Mesenchymal stem cell (in vitro differentiated cells and primary cell): ENCODE measurements at regions not wholly inside any gene's neighbourhood (a gene's known extent, or its start where the extent isn't known, plus 50 kb on each side); places are given as distances from the start of the nearest gene placed in this dataset.

Experiments
- DNase-seq: peaks from one replicate; pipeline ENCODE4 v3.0.0-alpha.2; 2013
- H2AFZ ChIP-seq: one replicate; pipeline ENCODE4 v1.6.1; 2013; ENCODE audit warnings: low read depth, mild to moderate bottlenecking, control low read depth, inconsistent platforms, low read length, moderate library complexity
- H2AK5ac ChIP-seq: 2 replicates; pipeline ENCODE4 v1.6.1; 2013; ENCODE audit warnings: low read length, moderate library complexity, mild to moderate bottlenecking, inconsistent platforms; ENCODE audit not compliant: severe bottlenecking
- H2BK120ac ChIP-seq: one replicate; pipeline ENCODE4 v1.6.1; 2013; ENCODE audit warnings: low read depth, mild to moderate bottlenecking, inconsistent platforms, low read length, moderate library complexity
- H2BK12ac ChIP-seq, 2 experiments: one replicate each; pipeline ENCODE4 v1.6.1; 2013; ENCODE audit warnings: inconsistent platforms in 2 of 2, low read length in 2 of 2, mild to moderate bottlenecking in 2 of 2, moderate library complexity in 2 of 2, control low read depth in 1 of 2
- H2BK15ac ChIP-seq: one replicate; pipeline ENCODE4 v1.6.1; 2013; ENCODE audit warnings: mild to moderate bottlenecking, low read depth, inconsistent platforms; ENCODE audit not compliant: poor library complexity, severe bottlenecking
- H2BK5ac ChIP-seq: 2 replicates; pipeline ENCODE4 v1.6.1; 2013; ENCODE audit warnings: low read depth, mild to moderate bottlenecking, low read length, control low read depth, inconsistent platforms; ENCODE audit not compliant: poor library complexity, severe bottlenecking
- H3K14ac ChIP-seq, 2 experiments: one replicate each; pipeline ENCODE4 v1.6.1; 2013; ENCODE audit warnings: inconsistent platforms in 2 of 2, low read length in 2 of 2, control low read depth in 1 of 2, mild to moderate bottlenecking in 1 of 2, moderate library complexity in 1 of 2
- H3K18ac ChIP-seq, 2 experiments: one replicate each; pipeline ENCODE4 v1.6.1; 2013; ENCODE audit warnings: inconsistent platforms in 2 of 2, low read length in 2 of 2, control low read depth in 1 of 2, low read depth in 1 of 2, mild to moderate bottlenecking in 1 of 2
- H3K23ac ChIP-seq, 2 experiments: one replicate each; pipeline ENCODE4 v1.6.1; 2013; ENCODE audit warnings: inconsistent platforms in 2 of 2, low read length in 2 of 2, mild to moderate bottlenecking in 2 of 2, moderate library complexity in 2 of 2, control low read depth in 1 of 2
- H3K27ac ChIP-seq: 2 replicates; pipeline ENCODE4 v1.5.1; 2013; ENCODE audit warnings: mild to moderate bottlenecking, moderate library complexity, low read length, control low read depth, inconsistent platforms; ENCODE audit not compliant: poor library complexity, severe bottlenecking
- H3K27me3 ChIP-seq, 2 experiments: 2 replicates each; pipeline versions ENCODE4 v1.6.1 to v1.7.0; 2013; ENCODE audit warnings: low read length in 2 of 2, mild to moderate bottlenecking in 2 of 2, moderate library complexity in 2 of 2, control low read depth in 1 of 2, inconsistent platforms in 1 of 2; ENCODE audit not compliant: control insufficient read depth in 1 of 2, insufficient read depth in 1 of 2
- H3K36me3 ChIP-seq, 2 experiments: 2 replicates each; pipeline versions ENCODE4 v1.6.1 to v1.7.0; 2013; ENCODE audit warnings: low read length in 2 of 2, control low read depth in 1 of 2, inconsistent platforms in 1 of 2, low read depth in 1 of 2, mild to moderate bottlenecking in 1 of 2; ENCODE audit not compliant: insufficient read depth in 2 of 2, control insufficient read depth in 1 of 2
- H3K4ac ChIP-seq, 2 experiments: one replicate each; pipeline ENCODE4 v1.6.1; 2013; ENCODE audit warnings: inconsistent platforms in 2 of 2, low read length in 2 of 2, mild to moderate bottlenecking in 2 of 2, moderate library complexity in 2 of 2, control low read depth in 1 of 2, low read depth in 1 of 2
- H3K4me1 ChIP-seq: 2 replicates; pipeline ENCODE4 v1.6.1; 2013; ENCODE audit warnings: low read depth, low read length, control low read depth; ENCODE audit not compliant: control insufficient read depth, insufficient read depth
- H3K4me2 ChIP-seq: 2 replicates; pipeline ENCODE4 v1.6.1; 2013; ENCODE audit warnings: low read length, mild to moderate bottlenecking, inconsistent platforms; ENCODE audit not compliant: poor library complexity, severe bottlenecking
- H3K4me3 ChIP-seq, 2 experiments: 2 replicates each; pipeline versions ENCODE4 v1.5.1 to v1.7.0; 2013; ENCODE audit warnings: low read length in 2 of 2, mild to moderate bottlenecking in 2 of 2, control low read depth in 1 of 2, low read depth in 1 of 2; ENCODE audit not compliant: insufficient read depth in 1 of 2
- H3K79me1 ChIP-seq: replicated peaks from 2 replicates; pipeline ENCODE4 v1.6.1; 2013; ENCODE audit warnings: mild to moderate bottlenecking, control low read depth, low read length, inconsistent platforms; ENCODE audit not compliant: poor library complexity, severe bottlenecking
- H3K9ac ChIP-seq: 2 replicates; pipeline ENCODE4 v1.7.0; 2013; ENCODE audit warnings: mild to moderate bottlenecking, low read length, moderate library complexity
- H3K9me3 ChIP-seq: 2 replicates; pipeline ENCODE4 v1.7.0; 2013; ENCODE audit warnings: mild to moderate bottlenecking, low read length; ENCODE audit not compliant: control insufficient read depth
- H4K8ac ChIP-seq: one replicate; pipeline ENCODE4 v1.6.1; 2013; ENCODE audit warnings: inconsistent platforms, mild to moderate bottlenecking, low read length, moderate library complexity
- H4K91ac ChIP-seq: one replicate; pipeline ENCODE4 v1.6.1; 2013; ENCODE audit warnings: mild to moderate bottlenecking, low read length, inconsistent platforms
- WGBS: methylation state at CpG from one replicate; pipeline ENCODE4 v1.1.7; 2013; ENCODE audit warnings: mixed read lengths; 5-methylcytosine and 5-hydroxymethylcytosine counted together

DNA sequence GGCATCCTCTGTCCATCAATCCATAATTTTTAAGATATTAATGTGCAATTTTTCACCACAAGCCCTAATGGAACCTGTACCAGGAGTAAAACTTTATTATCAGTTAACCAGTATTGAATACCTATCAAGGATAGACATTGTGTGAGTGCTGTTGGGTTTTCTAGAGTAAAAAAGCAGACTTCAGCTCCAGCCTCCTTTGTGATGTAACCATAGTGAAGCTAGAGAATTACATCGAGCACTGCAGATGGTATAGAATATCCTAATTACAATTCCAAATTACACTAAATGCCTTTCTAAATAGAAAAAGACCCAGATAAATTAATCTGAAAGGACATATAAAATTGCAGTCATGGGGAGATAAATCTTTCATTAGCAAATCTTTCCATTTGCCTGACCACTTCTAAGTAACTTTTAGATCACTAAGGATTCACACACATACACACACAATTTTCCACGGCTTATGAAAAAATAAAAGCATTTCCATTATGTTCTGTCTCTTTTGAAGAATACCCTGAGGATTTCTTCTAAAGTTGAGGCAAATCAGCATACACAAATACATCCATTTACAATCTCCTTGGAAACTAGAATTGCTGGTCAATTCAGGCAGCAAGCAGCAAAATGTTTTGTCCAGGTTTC is 117.1 kb upstream of the TANK start:
- no peak overlapping the region for H3K23ac ChIP-seq
- no peak overlapping the region for H2BK120ac ChIP-seq
- WGBS = 42% methylated on average over 1 of the region's 2 CpGs
- H3K4me3 ChIP-seq = no peak overlapping the region
- no peak overlapping the region for H3K9ac ChIP-seq
- no peak overlapping the region for H3K27ac ChIP-seq
- H3K4me2 ChIP-seq = no peak overlapping the region
- H4K91ac ChIP-seq = no peak overlapping the region
- no peaks in the 10 kb centered on the region for H3K79me1 ChIP-seq
- H3K18ac ChIP-seq = no peak overlapping the region
- no peak overlapping the region for H2BK15ac ChIP-seq
- no peak overlapping the region for H2AFZ ChIP-seq
- no peaks in the 10 kb centered on the region for H3K36me3 ChIP-seq
- H2BK12ac ChIP-seq = no peak overlapping the region
- no peaks in the 10 kb centered on the region for H3K4me1 ChIP-seq
- H2AK5ac ChIP-seq = no peak overlapping the region
- H3K27me3 ChIP-seq = no peaks in the 10 kb centered on the region
- H3K4ac ChIP-seq = no peak overlapping the region
- no peaks in the 10 kb centered on the region for H3K9me3 ChIP-seq
- DNase-seq = no peak
- H4K8ac ChIP-seq = no peak overlapping the region
- no peak overlapping the region for H3K14ac ChIP-seq
- H2BK5ac ChIP-seq = no peak overlapping the region

DNA sequence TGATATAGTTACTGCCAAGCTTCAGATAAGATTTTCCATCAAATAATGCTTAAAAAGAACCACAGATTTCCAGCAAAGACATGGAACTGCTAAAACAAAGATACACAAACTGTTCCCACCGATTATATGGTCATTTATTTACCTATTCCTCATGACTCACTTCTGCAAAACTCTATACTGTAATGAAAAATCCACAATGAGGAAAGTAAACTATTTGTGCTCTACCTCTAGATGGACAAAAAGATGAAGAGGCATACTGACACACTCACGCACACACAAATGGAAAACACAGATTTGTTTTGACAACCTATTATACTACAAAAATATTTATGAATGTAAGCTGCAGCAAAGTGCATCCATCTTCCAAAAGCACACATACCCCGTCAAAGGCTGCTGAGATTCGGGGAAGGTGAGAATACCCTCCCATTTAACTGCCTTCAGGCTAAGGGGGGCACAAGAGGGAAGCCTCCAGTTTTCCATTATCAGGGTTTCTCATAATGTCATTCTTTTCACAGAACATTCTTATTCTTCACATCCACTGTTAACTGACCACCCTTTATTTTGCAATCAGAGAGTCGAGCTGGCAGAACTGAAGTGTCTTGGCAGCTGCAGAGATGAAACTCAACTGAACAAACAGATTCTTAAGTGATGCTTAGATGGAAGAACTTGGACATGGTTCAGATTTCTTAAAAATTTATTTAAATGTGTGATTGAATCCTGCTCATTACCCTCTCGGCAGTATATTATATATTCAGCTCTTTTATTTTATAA is 115.9 kb upstream of the TANK start:
- no peak overlapping the region for H4K8ac ChIP-seq
- H2BK12ac ChIP-seq = no peak overlapping the region
- H3K79me1 ChIP-seq = no peaks in the 10 kb centered on the region
- no peak overlapping the region for H4K91ac ChIP-seq
- H3K36me3 ChIP-seq = no peaks in the 10 kb centered on the region
- no peak overlapping the region for H3K4me2 ChIP-seq
- no peak overlapping the region for H2AFZ ChIP-seq
- H3K23ac ChIP-seq = no peak overlapping the region
- H3K9ac ChIP-seq = no peak overlapping the region
- no peak overlapping the region for H2BK120ac ChIP-seq
- no peak overlapping the region for H3K14ac ChIP-seq
- DNase-seq = peak; percentile 71
- H3K4ac ChIP-seq = no peak overlapping the region
- H2AK5ac ChIP-seq = no peak overlapping the region
- H3K4me3 ChIP-seq = no peak overlapping the region
- H3K27ac ChIP-seq = no peak overlapping the region
- no peak overlapping the region for H2BK5ac ChIP-seq
- no peak overlapping the region for H2BK15ac ChIP-seq
- no peaks in the 10 kb centered on the region for H3K27me3 ChIP-seq
- no peaks in the 10 kb centered on the region for H3K4me1 ChIP-seq
- 49% methylated on average over 5 of the region's 6 CpGs for WGBS
- peak overlapping the region in 1 of 2 experiments; percentile 5 for H3K18ac ChIP-seq
- H3K9me3 ChIP-seq = no peaks in the 10 kb centered on the region

DNA sequence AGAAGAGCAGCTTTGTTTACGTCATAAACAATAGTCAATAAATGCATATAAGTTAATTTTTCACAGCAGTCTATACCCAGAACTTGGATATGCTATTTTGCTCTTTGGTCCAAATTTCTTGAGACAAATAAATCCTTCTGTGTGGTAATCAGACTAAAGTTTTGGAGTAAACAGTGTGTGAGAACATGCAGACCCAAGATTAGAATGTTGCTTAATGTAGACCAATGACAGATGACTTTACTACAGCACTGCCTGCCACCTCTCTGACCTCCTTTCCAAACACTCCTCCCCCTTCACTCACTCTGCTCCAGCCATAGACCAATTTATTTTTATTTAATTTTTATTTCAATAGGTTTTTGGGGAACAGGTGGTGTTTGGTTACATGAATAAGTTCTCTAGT is 115.3 kb upstream of the TANK start:
- no peaks in the 10 kb centered on the region for H3K9me3 ChIP-seq
- H4K8ac ChIP-seq = no peak overlapping the region
- no peaks in the 10 kb centered on the region for H3K79me1 ChIP-seq
- no peak overlapping the region for H2BK15ac ChIP-seq
- H2AK5ac ChIP-seq = no peak overlapping the region
- H3K4me3 ChIP-seq = no peak overlapping the region
- no peak overlapping the region for H3K9ac ChIP-seq
- H2BK12ac ChIP-seq = no peak overlapping the region
- H3K27ac ChIP-seq = no peak overlapping the region
- no peaks in the 10 kb centered on the region for H3K27me3 ChIP-seq
- H3K4me2 ChIP-seq = no peak overlapping the region
- H3K18ac ChIP-seq = no peak overlapping the region
- H3K14ac ChIP-seq = no peak overlapping the region
- no peaks in the 10 kb centered on the region for H3K36me3 ChIP-seq
- no peak overlapping the region for H4K91ac ChIP-seq
- H2BK120ac ChIP-seq = no peak overlapping the region
- no peaks in the 10 kb centered on the region for H3K4me1 ChIP-seq
- H2BK5ac ChIP-seq = no peak overlapping the region
- no peak overlapping the region for H3K23ac ChIP-seq
- H2AFZ ChIP-seq = no peak overlapping the region
- DNase-seq = peak; percentile 80
- H3K4ac ChIP-seq = no peak overlapping the region
- WGBS = no CpG with 5 or more reads among the region's 1 CpG

DNA sequence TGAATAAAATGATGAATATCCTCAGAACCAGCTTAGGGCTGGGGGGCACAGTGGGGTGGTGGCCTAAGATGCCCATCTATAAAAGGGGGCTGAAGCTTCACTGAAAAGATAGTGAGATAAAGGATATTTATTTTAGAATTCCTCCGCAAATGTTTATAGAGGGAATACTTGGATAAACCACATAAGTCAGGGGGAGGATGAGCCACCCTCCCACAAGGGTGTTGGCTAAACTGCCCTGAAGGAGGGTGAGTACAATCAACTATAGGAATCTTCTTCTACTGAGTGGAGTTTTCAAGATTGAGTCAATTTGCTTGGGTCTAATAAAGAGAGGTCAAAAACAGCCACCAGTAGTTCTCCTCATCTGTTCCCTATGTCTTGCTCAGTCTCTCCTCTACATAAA is 114.5 kb upstream of the TANK start:
- no peak overlapping the region for H3K14ac ChIP-seq
- H4K8ac ChIP-seq = no peak overlapping the region
- H2AK5ac ChIP-seq = no peak overlapping the region
- H3K27me3 ChIP-seq = no peaks in the 10 kb centered on the region
- H3K79me1 ChIP-seq = no peaks in the 10 kb centered on the region
- DNase-seq = peak; percentile 70
- no peak overlapping the region for H2BK15ac ChIP-seq
- H3K36me3 ChIP-seq = no peaks in the 10 kb centered on the region
- H3K4me3 ChIP-seq = no peak overlapping the region
- H3K4me2 ChIP-seq = no peak overlapping the region
- no peak overlapping the region for H3K18ac ChIP-seq
- 29% methylated on average over 1 of the region's 1 CpG for WGBS
- H4K91ac ChIP-seq = no peak overlapping the region
- peak overlapping the region in 1 of 2 experiments; percentile 67 for H2BK12ac ChIP-seq
- H2BK5ac ChIP-seq = no peak overlapping the region
- H3K27ac ChIP-seq = no peak overlapping the region
- no peak overlapping the region for H3K4ac ChIP-seq
- H3K23ac ChIP-seq = no peak overlapping the region
- H2BK120ac ChIP-seq = no peak overlapping the region
- no peak overlapping the region for H3K9ac ChIP-seq
- no peaks in the 10 kb centered on the region for H3K9me3 ChIP-seq
- no peaks in the 10 kb centered on the region for H3K4me1 ChIP-seq
- no peak overlapping the region for H2AFZ ChIP-seq
